ENCODE measurements at regions not wholly inside any gene's neighbourhood (a gene's known extent, or its start where the extent isn't known, plus 50 kb on each side); places are given as distances from the start of the nearest gene placed in this dataset.

DNA sequence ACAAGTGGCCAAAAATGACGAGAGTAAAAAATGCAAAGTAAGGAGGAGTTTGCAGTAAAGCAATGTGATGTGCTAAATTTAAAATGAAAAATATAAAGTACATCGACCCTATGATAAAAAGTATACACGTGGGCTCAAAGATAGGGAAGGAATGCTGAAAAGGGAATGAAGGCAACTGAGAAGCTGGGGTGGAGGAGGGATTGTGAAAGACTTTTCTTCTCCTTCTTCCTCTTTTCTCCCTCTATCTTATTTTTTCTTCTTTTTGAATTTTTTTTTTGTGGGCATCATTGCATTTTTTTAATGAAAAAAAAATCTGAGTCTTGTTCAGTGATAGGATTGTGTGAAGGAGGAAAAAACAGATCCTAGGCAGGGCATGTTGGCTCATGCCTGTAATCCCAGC, 57.6 kb upstream of the STK17B start:
- H3K27ac ChIP-seq = no peak overlapping the region
- no peaks in the 10 kb centered on the region for H4K20me1 ChIP-seq (ENCODE audit: insufficient read depth, poor library complexity, severe bottlenecking)
- 78% methylated on average over 3 of the region's 3 CpGs for WGBS (ENCODE audit: low lambda C conversion rate, missing lambda C conversion rate)
- DNase-seq (ENCODE audit: low spot score) = no peak
- no peak overlapping the region for H3K4me2 ChIP-seq
- no peak overlapping the region for H3K4me3 ChIP-seq
- H3K4me1 ChIP-seq (ENCODE audit: insufficient read depth) = peaks cover 5% of the 10 kb centered on the region
- no peaks in the 10 kb centered on the region for H3K9me3 ChIP-seq (ENCODE audit: low read depth)
- no peaks in the 10 kb centered on the region for H3K36me3 ChIP-seq (replicated peaks; ENCODE audit: insufficient read depth, low read depth)
- H3K9me2 ChIP-seq (replicated peaks; ENCODE audit: insufficient read depth) = no peaks in the 10 kb centered on the region
- H2AFZ ChIP-seq = no peak overlapping the region
- no peaks in the 10 kb centered on the region for H3K79me2 ChIP-seq
- TF ChIP-seq CTCF (IDR thresholded peaks at IDR 0.05; ENCODE audit: poor library complexity) (no peak), EZH2 (IDR thresholded peaks at IDR 0.05; ENCODE audit: borderline replicate concordance) (no peak), EZH2phosphoT487 (IDR thresholded peaks at IDR 0.05; ENCODE audit: low read depth, severe bottlenecking, unreplicated experiment) (no peak)
- H3K27me3 ChIP-seq = no peaks in the 10 kb centered on the region

DNA sequence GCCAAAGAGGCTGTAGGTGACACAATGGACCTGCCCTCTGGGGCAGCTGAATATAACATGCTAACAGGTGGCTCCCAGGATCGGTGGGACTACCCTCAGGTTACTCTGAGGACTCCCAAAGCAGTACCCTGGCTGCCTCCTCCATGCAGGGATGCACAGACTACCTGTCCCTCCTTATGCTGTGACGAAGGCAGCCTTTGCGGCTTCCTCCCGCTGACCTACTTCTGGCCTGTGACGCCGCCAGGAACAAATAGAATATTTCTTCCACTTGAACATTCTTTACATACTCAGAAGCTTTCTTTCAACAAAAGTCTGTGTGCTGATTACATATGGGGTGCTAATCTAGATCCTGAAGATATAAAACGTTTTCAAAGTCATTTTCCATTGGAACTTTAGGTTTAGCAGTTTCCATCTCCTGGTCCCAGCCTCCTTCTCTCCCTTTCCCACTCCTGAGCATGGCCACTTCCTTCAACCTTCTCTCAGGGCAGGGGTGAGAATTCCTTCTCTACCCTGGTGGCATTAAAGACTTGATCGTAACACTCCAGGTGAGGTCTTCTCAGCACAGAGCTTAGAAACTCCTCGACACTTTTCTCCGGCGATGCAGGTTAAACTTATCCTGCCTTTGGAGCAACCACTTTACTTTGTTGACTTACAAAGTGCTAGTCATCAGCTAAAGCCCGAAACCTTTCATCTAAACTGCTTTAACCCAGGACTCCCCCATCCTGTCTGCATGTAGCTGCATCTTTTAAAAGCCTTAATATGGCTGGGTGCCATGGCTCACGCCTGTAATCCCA, 58.9 kb upstream of the STK17B start:
- Histone ChIP-seq H3K27ac (no peak overlapping the region), H3K9me3 (ENCODE audit: low read depth) (no peaks in the 10 kb centered on the region), H3K79me2 (no peaks in the 10 kb centered on the region), H3K4me1 (ENCODE audit: insufficient read depth) (peaks cover 5% of the 10 kb centered on the region), H3K4me2 (no peak overlapping the region), H3K36me3 (replicated peaks; ENCODE audit: insufficient read depth, low read depth) (no peaks in the 10 kb centered on the region), H4K20me1 (ENCODE audit: insufficient read depth, poor library complexity, severe bottlenecking) (no peaks in the 10 kb centered on the region), H3K4me3 (no peak overlapping the region), H3K9me2 (replicated peaks; ENCODE audit: insufficient read depth) (no peaks in the 10 kb centered on the region), H2AFZ (no peak overlapping the region), H3K27me3 (no peaks in the 10 kb centered on the region)
- 82% methylated on average over 13 of the region's 13 CpGs for WGBS (ENCODE audit: low lambda C conversion rate, missing lambda C conversion rate)
- TF ChIP-seq EZH2 (IDR thresholded peaks at IDR 0.05; ENCODE audit: borderline replicate concordance) (no peak), CTCF (IDR thresholded peaks at IDR 0.05; ENCODE audit: poor library complexity) (no peak), EZH2phosphoT487 (IDR thresholded peaks at IDR 0.05; ENCODE audit: low read depth, severe bottlenecking, unreplicated experiment) (no peak)
- no peak for DNase-seq (ENCODE audit: low spot score)

DNA sequence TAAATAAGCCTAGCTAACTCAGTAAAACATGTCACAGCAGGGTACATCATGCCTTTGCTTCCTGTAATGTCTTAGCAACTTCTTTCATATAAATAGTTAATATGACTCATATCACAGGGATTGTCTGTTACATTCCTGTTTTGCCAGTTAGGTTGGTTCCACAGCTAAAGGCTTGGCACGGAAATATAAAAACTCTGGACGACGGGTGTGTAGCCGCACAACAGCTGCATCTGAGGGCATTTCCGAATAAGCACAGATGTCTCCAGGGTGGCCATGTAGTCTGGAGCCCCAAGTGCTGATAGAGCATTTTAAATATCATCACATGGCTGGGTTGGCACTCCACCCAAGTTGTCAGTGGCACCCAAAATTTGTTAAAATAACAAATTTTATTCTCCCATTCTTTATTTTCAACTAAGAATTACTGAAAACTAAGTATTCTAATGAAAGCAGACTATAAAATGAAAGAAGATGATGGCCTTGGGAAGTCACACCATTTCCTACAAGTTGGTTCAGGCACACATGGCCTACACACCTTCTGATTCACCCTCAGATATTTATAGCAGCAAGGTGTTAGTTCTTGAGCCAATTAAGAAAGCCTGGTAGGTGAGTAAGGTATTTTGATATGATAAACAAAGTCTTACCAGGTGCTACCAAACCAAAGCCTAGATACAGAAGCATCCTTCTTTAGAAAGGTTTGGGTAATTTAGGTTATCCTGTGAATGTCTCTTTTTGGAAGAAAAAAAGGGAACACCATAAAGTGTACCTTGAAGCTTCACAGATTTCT, 61.8 kb upstream of the STK17B start:
- no peaks in the 10 kb centered on the region for H3K9me3 ChIP-seq (ENCODE audit: low read depth)
- no peaks in the 10 kb centered on the region for H3K27me3 ChIP-seq
- peak overlapping the region; percentile 54 for H3K27ac ChIP-seq
- no peaks in the 10 kb centered on the region for H3K79me2 ChIP-seq
- peak; percentile 46 for DNase-seq (ENCODE audit: low spot score)
- WGBS (ENCODE audit: low lambda C conversion rate, missing lambda C conversion rate) = 61% methylated on average over 5 of the region's 5 CpGs
- H3K4me2 ChIP-seq = no peak overlapping the region
- peak overlapping the region; percentile 39 for H2AFZ ChIP-seq
- no peaks in the 10 kb centered on the region for H4K20me1 ChIP-seq (ENCODE audit: insufficient read depth, poor library complexity, severe bottlenecking)
- H3K36me3 ChIP-seq (replicated peaks; ENCODE audit: insufficient read depth, low read depth) = no peaks in the 10 kb centered on the region
- H3K9me2 ChIP-seq (replicated peaks; ENCODE audit: insufficient read depth) = no peaks in the 10 kb centered on the region
- peaks cover 5% of the 10 kb centered on the region for H3K4me1 ChIP-seq (ENCODE audit: insufficient read depth)
- no peak for TF ChIP-seq EZH2phosphoT487 (IDR thresholded peaks at IDR 0.05; ENCODE audit: low read depth, severe bottlenecking, unreplicated experiment)
- TF ChIP-seq EZH2 (IDR thresholded peaks at IDR 0.05; ENCODE audit: borderline replicate concordance) = no peak
- TF ChIP-seq CTCF (IDR thresholded peaks at IDR 0.05; ENCODE audit: poor library complexity) = no peak
- H3K4me3 ChIP-seq = no peak overlapping the region

Data from hepatocyte (in vitro differentiated cells).